ENCODE measurements at regions not wholly inside any gene's neighbourhood (a gene's known extent, or its start where the extent isn't known, plus 50 kb on each side); places are given as distances from the start of the nearest gene placed in this dataset.

DNA sequence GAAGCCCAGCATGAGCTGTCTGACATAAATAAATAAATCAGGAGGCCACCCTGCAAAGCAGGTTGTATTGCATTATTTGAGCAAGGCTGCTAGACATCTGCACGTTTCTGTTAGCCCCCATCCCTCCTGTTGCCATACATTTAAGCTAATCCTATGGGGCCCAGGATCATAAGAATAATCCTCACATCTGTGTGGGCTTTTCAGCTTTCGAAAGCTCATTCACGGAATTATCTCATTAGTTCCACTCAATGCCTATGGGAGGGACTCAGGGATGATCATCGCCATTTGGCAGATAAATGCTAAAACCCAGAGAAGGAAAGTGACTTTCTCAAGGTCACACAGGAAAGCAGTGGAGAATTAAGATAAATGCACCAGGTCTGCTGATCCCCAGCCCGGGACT is 123.4 kb downstream of the TLE3 start:
- DNase-seq (ENCODE audit: low read depth in 2 of 2): no peak

DNA sequence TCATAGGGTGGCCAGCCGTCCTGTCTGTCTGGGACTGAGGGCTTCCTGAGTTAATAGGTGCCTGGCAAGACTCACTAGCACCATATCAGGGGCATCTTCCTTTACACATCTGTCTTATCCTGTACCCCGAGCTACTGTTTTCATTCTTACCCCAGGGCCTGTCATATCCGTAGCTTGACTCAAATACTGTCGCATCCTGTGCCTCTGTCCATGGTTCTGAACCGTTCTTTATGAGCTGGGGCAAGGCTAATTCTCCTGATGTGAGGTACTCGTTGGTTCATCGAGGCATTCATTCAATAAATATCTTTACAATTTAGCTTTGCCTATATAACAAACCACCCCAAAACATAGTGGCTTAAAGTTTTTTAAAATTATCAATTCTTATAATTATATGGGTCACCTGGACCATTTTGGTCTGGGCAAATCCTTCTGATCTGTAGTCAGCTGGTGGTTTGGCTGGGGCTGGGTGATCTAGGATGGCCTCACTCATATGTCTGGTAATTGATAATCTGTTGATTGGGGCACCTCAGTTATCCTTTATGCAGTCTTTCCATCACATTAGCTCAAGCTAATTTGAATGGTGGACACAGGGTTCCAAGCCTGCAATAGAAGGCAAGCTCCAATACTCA is 121.2 kb downstream of the TLE3 start:
- peak; percentile 63 to 67 for DNase-seq (ENCODE audit: low read depth in 2 of 2)

- DNase-seq (ENCODE audit: low read depth in 2 of 2): no peak
Observed at GRCh38 chr15:69978603-69979002, 119.1 kb downstream of the TLE3 start.

DNA sequence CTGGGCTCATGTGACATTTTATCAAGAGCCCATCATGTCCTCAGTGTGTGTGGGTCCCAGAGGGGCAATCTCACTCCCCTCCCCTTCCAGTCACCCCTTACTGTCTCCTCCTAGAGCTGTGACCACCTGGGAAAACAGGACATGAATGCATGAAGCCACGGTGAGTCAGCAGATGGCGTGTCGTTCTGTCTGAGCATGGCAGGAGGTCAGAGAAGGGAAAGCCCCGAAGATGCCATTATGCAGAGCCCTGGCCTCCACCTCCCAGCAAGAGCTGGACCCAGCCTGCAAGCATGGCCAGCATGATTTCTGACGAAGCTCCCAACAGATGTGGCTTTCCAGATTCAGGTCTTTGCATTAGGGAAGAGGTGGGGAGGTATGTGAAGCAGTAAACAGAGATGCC is 118.5 kb downstream of the TLE3 start:
- peak; percentile 9 to 13 for DNase-seq (ENCODE audit: low read depth in 2 of 2)

- DNase-seq (ENCODE audit: low read depth in 2 of 2): no peak
Observed at GRCh38 chr15:69979783-69980182, 117.9 kb downstream of the TLE3 start.

- DNase-seq (ENCODE audit: low read depth in 2 of 2): no peak
Observed at GRCh38 chr15:69980341-69981059, 117.2 kb downstream of the TLE3 start.

DNA sequence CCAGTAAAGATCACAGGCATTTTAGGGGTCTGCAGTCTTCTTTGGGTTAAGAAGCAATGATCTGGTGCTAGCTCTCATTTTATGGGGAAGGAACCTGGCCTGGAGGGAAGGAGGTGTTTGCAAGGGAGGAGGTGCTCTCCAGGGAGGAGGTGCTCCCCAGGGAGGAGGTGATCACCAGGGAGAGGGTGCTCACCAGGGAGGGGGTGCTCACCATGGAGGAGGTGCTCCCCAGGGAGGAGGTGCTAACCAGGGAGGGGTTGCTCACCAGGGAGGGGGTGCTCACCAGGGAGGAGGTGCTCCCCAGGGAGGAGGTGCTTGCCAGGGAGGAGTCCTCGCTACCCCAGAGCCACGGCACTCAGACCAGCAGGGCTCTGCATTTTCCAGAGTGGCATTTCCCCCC is 115.7 kb downstream of the TLE3 start:
- DNase-seq (ENCODE audit: low read depth in 2 of 2): no peak

DNA sequence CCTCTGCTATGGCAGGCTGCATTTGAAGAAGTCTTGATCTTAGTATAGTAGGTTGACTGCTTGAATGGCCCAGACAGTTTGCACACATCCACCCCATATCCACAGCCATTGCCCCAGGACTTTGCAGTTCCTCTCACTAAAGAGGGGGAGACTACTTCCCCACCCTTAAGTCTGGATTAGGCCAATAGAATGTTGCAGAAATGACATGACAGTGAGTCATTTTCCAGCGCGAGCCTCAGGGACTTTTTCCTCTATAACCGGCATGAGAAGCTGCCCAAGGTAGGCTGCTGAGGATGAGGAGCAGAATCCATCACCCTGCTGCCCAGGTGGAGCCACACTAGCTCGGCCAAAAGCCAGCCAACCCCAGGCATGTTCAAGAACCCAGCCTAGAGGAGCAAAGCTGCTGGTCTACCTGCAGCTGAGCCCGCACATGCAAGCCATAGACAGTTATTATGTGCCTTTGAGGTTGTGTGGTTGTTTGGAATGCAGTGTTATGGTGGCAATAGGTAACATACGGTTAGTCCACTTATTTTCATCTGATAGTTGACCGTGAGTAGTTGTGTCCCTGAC is 113.9 kb downstream of the TLE3 start:
- no peak for DNase-seq (ENCODE audit: low read depth in 2 of 2)

GRCh38 chr15:69987492-69988489 is 109.9 kb downstream of the TLE3 start:
- no peak for DNase-seq (ENCODE audit: low read depth in 2 of 2)

- no peak for DNase-seq (ENCODE audit: low read depth in 2 of 2)
Observed at GRCh38 chr15:69988541-69989225, 109.0 kb downstream of the TLE3 start.

DNA sequence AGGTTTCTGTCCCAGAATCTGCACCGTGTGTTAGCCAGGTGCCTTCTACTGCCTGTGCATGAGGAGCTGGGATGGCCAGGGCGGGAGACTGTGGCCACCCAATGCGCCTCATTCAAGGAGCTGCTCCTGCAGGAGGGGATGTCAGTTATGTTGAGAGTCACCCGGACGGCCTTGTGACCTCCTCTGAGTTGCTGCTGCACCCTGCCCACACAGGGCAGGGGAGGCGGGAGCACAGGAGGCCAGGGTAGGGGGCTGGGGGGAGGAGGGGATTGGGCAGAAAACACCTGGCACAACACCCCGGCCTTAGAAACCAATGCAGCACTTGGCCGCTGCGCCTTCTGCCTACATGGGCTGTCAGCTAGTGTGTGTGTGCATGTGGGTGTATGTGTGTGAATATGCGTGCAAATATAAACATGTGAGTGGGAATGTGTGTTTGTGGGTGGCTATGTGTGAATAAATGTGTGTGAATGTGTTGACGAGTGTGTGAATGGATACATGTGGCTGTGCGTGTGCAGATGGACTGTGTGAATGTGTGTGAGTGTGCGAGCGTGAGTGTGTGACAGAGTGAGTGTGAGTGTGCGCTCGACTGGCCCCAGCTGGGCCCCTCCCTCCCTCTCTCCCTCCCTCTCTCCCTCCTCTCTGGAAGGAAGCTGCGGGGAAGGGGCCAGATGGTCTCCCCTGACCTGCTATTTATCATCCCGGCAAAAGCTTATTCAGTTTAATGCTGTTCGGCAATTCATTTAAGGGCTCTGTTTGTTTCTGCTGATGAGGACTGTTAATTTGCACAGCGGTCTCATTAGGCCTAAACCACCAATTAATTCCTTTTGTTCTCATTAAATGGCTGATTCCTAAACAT is 106.9 kb downstream of the TLE3 start:
- DNase-seq (ENCODE audit: low read depth in 2 of 2): no peak

GRCh38 chr15:69991551-69991980 is 106.2 kb downstream of the TLE3 start:
- DNase-seq (ENCODE audit: low read depth in 2 of 2): no peak

DNA sequence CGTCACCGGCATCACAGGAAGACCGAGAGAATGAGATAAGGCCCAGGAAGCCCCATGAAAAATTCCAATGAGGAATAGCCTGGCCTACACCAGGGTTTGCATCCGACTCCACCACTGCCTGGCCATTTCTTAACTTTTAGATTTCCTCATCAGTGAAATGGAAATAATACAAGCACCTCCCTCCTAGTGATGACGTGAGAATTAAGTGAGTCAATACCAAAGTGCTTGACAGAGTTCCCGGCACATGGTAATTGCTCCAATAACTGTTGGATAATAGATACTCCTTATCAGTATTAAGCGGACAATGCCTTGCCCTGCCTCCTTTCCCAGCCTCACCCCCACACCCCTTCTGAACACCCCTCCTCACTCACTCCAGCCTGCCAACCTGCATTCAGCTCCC is 105.4 kb downstream of the TLE3 start:
- no peak for DNase-seq (ENCODE audit: low read depth in 2 of 2)

DNA sequence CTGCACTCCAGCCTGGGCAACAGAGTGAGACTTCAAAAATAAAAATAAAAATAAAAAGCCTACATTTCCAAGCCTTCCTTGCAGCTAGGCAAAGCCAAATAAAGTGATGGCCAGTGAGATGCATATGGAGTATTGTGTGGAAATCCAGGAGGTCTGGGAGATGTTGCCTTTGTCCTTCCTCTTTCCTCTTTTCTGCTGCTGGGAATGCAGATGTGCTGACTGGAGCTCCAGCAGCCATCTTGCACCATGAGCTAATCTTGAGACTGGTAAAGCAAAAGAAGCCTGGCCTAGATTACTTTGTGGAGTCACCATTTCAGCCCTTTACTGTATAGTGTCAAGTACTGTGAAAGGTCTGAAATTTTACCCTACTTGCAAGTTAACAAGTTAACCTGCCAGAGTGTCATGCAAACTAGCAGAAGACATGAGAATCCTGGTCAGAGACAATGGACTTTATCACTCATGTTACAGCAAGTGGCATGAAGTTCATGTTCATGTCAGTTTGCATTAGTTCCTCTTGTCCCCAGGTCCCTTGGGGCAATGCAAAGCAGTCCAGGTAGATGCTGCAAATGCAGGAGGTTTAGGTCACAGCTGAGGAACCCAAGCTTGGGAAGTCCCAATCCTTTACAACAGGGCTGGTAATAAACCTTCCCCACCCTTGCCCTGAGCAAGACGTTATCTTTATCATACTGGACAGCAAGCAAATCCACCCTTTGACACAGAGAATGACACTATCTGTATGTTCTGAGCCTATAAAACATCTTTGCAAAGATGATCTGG is 103.1 kb downstream of the TLE3 start:
- DNase-seq (ENCODE audit: low read depth in 2 of 2): no peak

DNA sequence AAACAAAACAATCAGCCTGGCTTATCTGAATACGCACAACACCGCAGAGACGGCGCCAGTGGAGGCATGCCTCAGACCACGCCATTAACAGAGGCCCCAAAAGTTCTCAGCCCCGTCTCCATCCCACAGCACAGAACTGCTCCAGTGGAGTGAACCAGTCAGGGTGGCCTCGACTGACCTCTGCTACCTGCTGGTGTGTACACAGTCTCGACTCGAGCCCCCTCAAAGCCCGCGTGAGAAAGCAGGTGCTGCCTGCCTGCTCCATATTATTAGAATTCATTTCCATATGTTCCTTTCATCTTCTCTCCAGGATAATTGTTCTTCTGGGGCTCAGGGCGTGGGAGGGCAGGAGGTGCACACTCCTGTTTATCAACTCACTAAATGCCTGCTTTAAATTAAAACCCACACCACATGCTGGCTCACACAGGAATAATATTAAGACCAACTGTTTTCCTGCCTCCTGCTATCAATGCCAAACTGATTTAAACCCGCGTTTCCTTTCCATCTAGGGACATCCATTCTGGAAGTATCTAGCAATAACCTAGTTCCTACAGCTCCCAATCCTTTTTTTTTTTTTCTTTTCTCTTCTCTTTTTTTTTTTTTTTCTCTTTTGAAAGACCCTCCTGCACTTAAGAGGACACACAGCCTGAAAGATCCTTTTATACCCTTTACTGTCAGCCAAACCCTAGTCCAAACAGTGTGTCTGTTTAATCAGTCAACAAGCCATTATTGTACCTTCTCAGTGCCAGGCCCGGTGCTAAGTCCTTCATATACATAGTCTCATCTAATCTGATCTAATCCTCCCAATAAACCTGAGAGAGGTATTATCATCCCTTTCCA is 101.2 kb downstream of the TLE3 start:
- DNase-seq (ENCODE audit: low read depth in 2 of 2): no peak

GRCh38 chr15:69997161-69997485 is 100.6 kb downstream of the TLE3 start:
- DNase-seq (ENCODE audit: low read depth in 2 of 2): no peak

All from lung microvascular endothelial cell (primary cell).